ENCODE measurements at regions not wholly inside any gene's neighbourhood (a gene's known extent, or its start where the extent isn't known, plus 50 kb on each side); places are given as distances from the start of the nearest gene placed in this dataset.

DNA sequence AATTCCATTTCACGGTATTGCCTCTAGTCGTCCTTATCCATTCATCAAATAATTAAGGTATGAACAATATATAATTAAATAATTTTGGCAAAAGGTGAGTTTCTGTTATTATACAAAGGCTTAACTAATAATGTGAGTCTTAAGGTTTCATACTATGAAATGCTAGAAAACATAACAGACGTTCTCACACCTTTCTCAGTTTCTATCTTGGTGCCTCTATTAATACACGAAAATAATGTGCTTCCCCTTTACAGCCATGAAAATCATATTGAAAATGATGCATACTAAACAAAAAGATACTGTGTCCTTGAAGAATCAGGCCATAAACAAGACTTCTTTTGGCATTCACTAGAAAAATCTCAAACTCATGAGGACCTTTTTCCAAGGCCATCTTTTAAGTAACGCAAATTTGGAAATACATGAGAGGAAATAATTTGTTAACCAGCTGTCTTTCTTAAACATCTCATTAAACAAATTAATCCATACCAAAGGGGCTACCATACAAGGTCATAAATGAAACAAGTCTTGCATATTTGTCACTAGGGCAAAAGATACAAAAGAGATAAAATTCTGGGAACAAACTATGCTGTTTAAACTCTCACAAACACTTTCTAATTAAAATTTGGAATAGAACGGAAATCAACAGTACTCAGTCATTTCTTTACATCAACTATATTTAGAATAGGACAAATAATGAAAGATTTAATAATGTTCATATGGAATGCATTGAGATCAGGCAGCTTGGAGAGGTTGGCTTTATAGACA is 53.9 kb upstream of the CAV2 start:
- Histone ChIP-seq H3K27me3 (ENCODE audit: control insufficient read depth, extremely low read depth, insufficient read depth, low read length) (no peaks in the 10 kb centered on the region), H3K27ac (ENCODE audit: control insufficient read depth, insufficient read depth, low read length) (peak overlapping the region; percentile 51), H2AFZ (ENCODE audit: control insufficient read depth, low read length) (peak overlapping the region; percentile 87), H3K9me1 (ENCODE audit: control insufficient read depth, extremely low read depth, insufficient read depth, low read length) (no peaks in the 10 kb centered on the region), H3K4me1 (ENCODE audit: control insufficient read depth, extremely low read depth, insufficient read depth, low read length) (peaks cover 43% of the 10 kb centered on the region), H3K9ac (ENCODE audit: control insufficient read depth, extremely low read depth, insufficient read depth, low read length) (no peak overlapping the region), H3K4me3 (ENCODE audit: control insufficient read depth in 2 of 3, extremely low read depth in 1 of 3, insufficient read depth in 2 of 3, low read depth in 1 of 3, low read length in 3 of 3) (no peak overlapping the region), H3K79me2 (ENCODE audit: control insufficient read depth, insufficient read depth, low read length) (no peaks in the 10 kb centered on the region), H3K4me2 (ENCODE audit: control insufficient read depth, extremely low read depth, insufficient read depth, low read depth, low read length) (peak overlapping the region; percentile 31), H4K20me1 (ENCODE audit: control insufficient read depth, extremely low read depth, insufficient read depth, low read length) (no peaks in the 10 kb centered on the region), H3K9me3 (ENCODE audit: control insufficient read depth, low read depth, low read length) (no peaks in the 10 kb centered on the region), H3K36me3 (ENCODE audit: control insufficient read depth in 2 of 2, extremely low read depth in 1 of 2, insufficient read depth in 2 of 2, low read length in 2 of 2) (no peaks in the 10 kb centered on the region)
- peak; percentile 17 for FAIRE-seq
- DNase-seq (ENCODE audit: low read depth, low spot score): no peak
- dilution Hi-C loops (cut with MboI; ENCODE audit: extremely low pct_ligation_motif_present, low sequenced_read_pairs): no loop called here
- TF ChIP-seq, protein P1, sequence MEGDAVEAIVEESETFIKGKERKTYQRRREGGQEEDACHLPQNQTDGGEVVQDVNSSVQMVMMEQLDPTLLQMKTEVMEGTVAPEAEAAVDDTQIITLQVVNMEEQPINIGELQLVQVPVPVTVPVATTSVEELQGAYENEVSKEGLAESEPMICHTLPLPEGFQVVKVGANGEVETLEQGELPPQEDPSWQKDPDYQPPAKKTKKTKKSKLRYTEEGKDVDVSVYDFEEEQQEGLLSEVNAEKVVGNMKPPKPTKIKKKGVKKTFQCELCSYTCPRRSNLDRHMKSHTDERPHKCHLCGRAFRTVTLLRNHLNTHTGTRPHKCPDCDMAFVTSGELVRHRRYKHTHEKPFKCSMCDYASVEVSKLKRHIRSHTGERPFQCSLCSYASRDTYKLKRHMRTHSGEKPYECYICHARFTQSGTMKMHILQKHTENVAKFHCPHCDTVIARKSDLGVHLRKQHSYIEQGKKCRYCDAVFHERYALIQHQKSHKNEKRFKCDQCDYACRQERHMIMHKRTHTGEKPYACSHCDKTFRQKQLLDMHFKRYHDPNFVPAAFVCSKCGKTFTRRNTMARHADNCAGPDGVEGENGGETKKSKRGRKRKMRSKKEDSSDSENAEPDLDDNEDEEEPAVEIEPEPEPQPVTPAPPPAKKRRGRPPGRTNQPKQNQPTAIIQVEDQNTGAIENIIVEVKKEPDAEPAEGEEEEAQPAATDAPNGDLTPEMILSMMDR (optimal IDR thresholded peaks at IDR 0.05 in 1 of 3, IDR thresholded peaks at IDR 0.05 in 1 of 3, conservative IDR thresholded peaks at IDR 0.05 in 1 of 3; ENCODE audit: extremely low read depth in 1 of 3, insufficient read depth in 2 of 3, low read length in 3 of 3): no peak
- TF ChIP-seq EZH2 (IDR thresholded peaks at IDR 0.05; ENCODE audit: low read length): no peak

DNA sequence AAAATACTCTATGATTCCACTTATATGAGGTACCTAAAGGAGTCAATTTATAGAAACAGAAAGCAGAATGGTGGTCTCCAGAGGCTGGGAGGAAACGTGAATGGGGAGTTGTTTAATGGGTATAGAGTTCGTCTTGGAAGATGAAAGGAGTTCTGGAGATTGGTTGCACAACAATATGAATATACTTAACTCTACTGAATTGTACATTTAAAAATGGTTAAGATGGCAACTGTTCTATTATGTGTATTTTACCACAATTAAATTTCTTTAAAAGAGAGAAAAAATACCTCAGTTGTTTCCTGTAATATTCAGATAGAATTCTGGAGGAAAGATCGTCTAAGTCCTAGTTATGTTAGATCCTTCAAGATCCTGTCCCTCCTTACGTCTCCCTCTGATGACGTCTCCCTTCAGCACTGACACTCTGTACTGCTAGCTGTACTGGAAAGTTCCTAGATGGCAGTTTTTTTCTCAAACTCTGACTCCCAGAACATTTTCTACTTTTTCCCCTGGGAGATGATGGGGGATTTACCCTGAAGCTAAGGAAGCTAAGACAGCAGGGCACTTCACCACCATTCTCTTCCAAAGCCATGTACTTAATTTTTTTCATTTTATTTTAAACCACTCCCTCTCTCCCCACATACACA is 53.2 kb upstream of the CAV2 start:
- peaks cover 42% of the 10 kb centered on the region for H3K4me1 ChIP-seq (ENCODE audit: control insufficient read depth, extremely low read depth, insufficient read depth, low read length)
- FAIRE-seq: no peak

More for the DNA sequence above, 53.2 kb upstream of the CAV2 start:
- Histone ChIP-seq H3K79me2 (ENCODE audit: control insufficient read depth, insufficient read depth, low read length) (no peaks in the 10 kb centered on the region), H3K9ac (ENCODE audit: control insufficient read depth, extremely low read depth, insufficient read depth, low read length) (no peak overlapping the region), H3K27ac (ENCODE audit: control insufficient read depth, insufficient read depth, low read length) (no peak overlapping the region), H4K20me1 (ENCODE audit: control insufficient read depth, extremely low read depth, insufficient read depth, low read length) (no peaks in the 10 kb centered on the region), H3K9me3 (ENCODE audit: control insufficient read depth, low read depth, low read length) (no peaks in the 10 kb centered on the region), H3K4me3 (ENCODE audit: control insufficient read depth in 2 of 3, extremely low read depth in 1 of 3, insufficient read depth in 2 of 3, low read depth in 1 of 3, low read length in 3 of 3) (no peak overlapping the region), H3K36me3 (ENCODE audit: control insufficient read depth in 2 of 2, extremely low read depth in 1 of 2, insufficient read depth in 2 of 2, low read length in 2 of 2) (no peaks in the 10 kb centered on the region), H3K27me3 (ENCODE audit: control insufficient read depth, extremely low read depth, insufficient read depth, low read length) (no peaks in the 10 kb centered on the region), H3K9me1 (ENCODE audit: control insufficient read depth, extremely low read depth, insufficient read depth, low read length) (no peaks in the 10 kb centered on the region), H2AFZ (ENCODE audit: control insufficient read depth, low read length) (no peak overlapping the region), H3K4me2 (ENCODE audit: control insufficient read depth, extremely low read depth, insufficient read depth, low read depth, low read length) (no peak overlapping the region)
- TF ChIP-seq, protein P1 (optimal IDR thresholded peaks at IDR 0.05 in 1 of 3, IDR thresholded peaks at IDR 0.05 in 1 of 3, conservative IDR thresholded peaks at IDR 0.05 in 1 of 3; ENCODE audit: extremely low read depth in 1 of 3, insufficient read depth in 2 of 3, low read length in 3 of 3): no peak
- TF ChIP-seq EZH2 (IDR thresholded peaks at IDR 0.05; ENCODE audit: low read length): no peak
- dilution Hi-C loops (cut with MboI; ENCODE audit: extremely low pct_ligation_motif_present, low sequenced_read_pairs): no loop called here
- DNase-seq (ENCODE audit: low read depth, low spot score): no peak
